ENCODE measurements at regions not wholly inside any gene's neighbourhood (a gene's known extent, or its start where the extent isn't known, plus 50 kb on each side); places are given as distances from the start of the nearest gene placed in this dataset.

GRCh38 chr12:93177208-93178153 is 200.2 kb upstream of the NUDT4 start:
- DNase-seq (ENCODE audit: low read depth in 2 of 2) = no peak

- DNase-seq (ENCODE audit: low read depth in 2 of 2) = no peak
Measured at GRCh38 chr12:93178154-93178878, 199.4 kb upstream of the NUDT4 start.

- no peak for DNase-seq (ENCODE audit: low read depth in 2 of 2)
Measured at GRCh38 chr12:93179792-93180191, 197.9 kb upstream of the NUDT4 start.

GRCh38 chr12:93180566-93180965 is 197.2 kb upstream of the NUDT4 start:
- DNase-seq (ENCODE audit: low read depth in 2 of 2) = no peak

- DNase-seq (ENCODE audit: low read depth in 2 of 2) = no peak
Measured at GRCh38 chr12:93181409-93181965, 196.2 kb upstream of the NUDT4 start.

- no peak for DNase-seq (ENCODE audit: low read depth in 2 of 2)
Measured at GRCh38 chr12:93183940-93184671, 193.6 kb upstream of the NUDT4 start.

- DNase-seq (ENCODE audit: low read depth in 2 of 2) = no peak
Measured at GRCh38 chr12:93184672-93185368, 192.9 kb upstream of the NUDT4 start.

GRCh38 chr12:93185369-93185741 is 192.4 kb upstream of the NUDT4 start:
- DNase-seq (ENCODE audit: low read depth in 2 of 2) = no peak

GRCh38 chr12:93186131-93186530 is 191.6 kb upstream of the NUDT4 start:
- no peak for DNase-seq (ENCODE audit: low read depth in 2 of 2)

- no peak for DNase-seq (ENCODE audit: low read depth in 2 of 2)
Measured at GRCh38 chr12:93186621-93187020, 191.1 kb upstream of the NUDT4 start.

- no peak for DNase-seq (ENCODE audit: low read depth in 2 of 2)
Measured at GRCh38 chr12:93191423-93191822, 186.3 kb upstream of the NUDT4 start.

GRCh38 chr12:93191956-93192355 is 185.8 kb upstream of the NUDT4 start:
- DNase-seq (ENCODE audit: low read depth in 2 of 2) = no peak

GRCh38 chr12:93192878-93193277 is 184.8 kb upstream of the NUDT4 start:
- DNase-seq (ENCODE audit: low read depth in 2 of 2) = no peak

- DNase-seq (ENCODE audit: low read depth in 2 of 2) = no peak
Measured at GRCh38 chr12:93195511-93195910, 182.2 kb upstream of the NUDT4 start.

- no peak for DNase-seq (ENCODE audit: low read depth in 2 of 2)
Measured at GRCh38 chr12:93197067-93197593, 180.6 kb upstream of the NUDT4 start.

GRCh38 chr12:93198086-93198485 is 179.6 kb upstream of the NUDT4 start:
- no peak for DNase-seq (ENCODE audit: low read depth in 2 of 2)

GRCh38 chr12:93199831-93200236 is 177.9 kb upstream of the NUDT4 start:
- no peak for DNase-seq (ENCODE audit: low read depth in 2 of 2)

GRCh38 chr12:93200291-93200917 is 177.3 kb upstream of the NUDT4 start:
- no peak for DNase-seq (ENCODE audit: low read depth in 2 of 2)

- DNase-seq (ENCODE audit: low read depth in 2 of 2) = no peak
Measured at GRCh38 chr12:93201990-93202389, 175.7 kb upstream of the NUDT4 start.

GRCh38 chr12:93202688-93203087 is 175.0 kb upstream of the NUDT4 start:
- no peak for DNase-seq (ENCODE audit: low read depth in 2 of 2)

- DNase-seq (ENCODE audit: low read depth in 2 of 2) = no peak
Measured at GRCh38 chr12:93203361-93203760, 174.4 kb upstream of the NUDT4 start.

All from fibroblast of skin of left quadriceps (primary cell).